Large intestine (tissue), 3 donors: ENCODE measurements at regions not wholly inside any gene's neighbourhood (a gene's known extent, or its start where the extent isn't known, plus 50 kb on each side); places are given as distances from the start of the nearest gene placed in this dataset.

Experiments
- DNase-seq, 2 donors: peaks; one replicate each; pipeline versions ENCODE4 v3.0.0 to v3.0.0-alpha.2; 2013
- H3K27ac ChIP-seq: one replicate; pipeline ENCODE4 v1.5.1; 2013; ENCODE audit warnings: low read length
- H3K27me3 ChIP-seq: 2 replicates; pipeline ENCODE4 v1.6.1; 2013; ENCODE audit warnings: low read length; ENCODE audit not compliant: control insufficient read depth, insufficient read depth
- H3K36me3 ChIP-seq: 2 replicates; pipeline ENCODE4 v1.6.1; 2013; ENCODE audit warnings: low read length; ENCODE audit not compliant: control insufficient read depth, insufficient read depth
- H3K4me1 ChIP-seq: one replicate; pipeline ENCODE4 v1.6.1; 2013; ENCODE audit warnings: low read length; ENCODE audit not compliant: control insufficient read depth, insufficient read depth
- H3K4me3 ChIP-seq: one replicate; pipeline ENCODE4 v1.5.1; 2013; ENCODE audit warnings: low read length
- H3K9me3 ChIP-seq: one replicate; pipeline ENCODE4 v1.6.1; 2013; ENCODE audit warnings: mild to moderate bottlenecking, low read depth, low read length, moderate library complexity; ENCODE audit not compliant: control insufficient read depth
- WGBS: methylation state at CpG from one replicate; pipeline ENCODE4 v1.1.5; 2013; ENCODE audit warnings: low lambda C conversion rate; ENCODE audit not compliant: insufficient coverage; 5-methylcytosine and 5-hydroxymethylcytosine counted together

DNA sequence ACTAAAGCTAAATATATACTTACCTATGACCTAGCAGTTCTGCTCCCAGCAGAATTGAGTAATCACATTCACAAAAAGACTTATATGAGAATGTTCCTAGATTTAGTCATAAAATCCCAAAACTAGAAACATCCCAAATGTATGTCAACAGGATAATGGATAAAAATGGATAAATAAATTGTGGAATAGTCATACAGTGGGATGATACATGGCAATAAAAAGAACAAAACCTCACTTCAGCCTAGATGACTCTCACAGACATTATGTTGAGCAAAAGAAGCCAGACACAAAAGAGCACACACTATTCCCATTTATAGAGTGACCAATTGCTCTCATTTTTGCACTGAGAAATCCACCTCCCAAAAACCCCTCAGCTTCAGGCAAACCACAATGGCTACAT is 352.4 kb upstream of the HTR2A start:
- Histone ChIP-seq H3K4me3 (no peak overlapping the region), H3K27ac (no peak overlapping the region), H3K9me3 (no peaks in the 10 kb centered on the region), H3K4me1 (no peaks in the 10 kb centered on the region), H3K36me3 (no peaks in the 10 kb centered on the region), H3K27me3 (no peaks in the 10 kb centered on the region)
- DNase-seq, result no peak

- H3K4me1 ChIP-seq, result no peaks in the 10 kb centered on the region
- no peaks in the 10 kb centered on the region for H3K9me3 ChIP-seq
- no peaks in the 10 kb centered on the region for H3K36me3 ChIP-seq
- no peaks in the 10 kb centered on the region for H3K27me3 ChIP-seq
- WGBS, result 64% methylated on average over 1 of the region's 7 CpGs
- H3K4me3 ChIP-seq, result no peak overlapping the region
- H3K27ac ChIP-seq, result no peak overlapping the region
- DNase-seq, result no peak
Measured at GRCh38 chr13:47241446-47241845, 344.6 kb upstream of the HTR2A start.

- no peak overlapping the region for H3K27ac ChIP-seq
- H3K4me1 ChIP-seq, result no peaks in the 10 kb centered on the region
- H3K27me3 ChIP-seq, result no peaks in the 10 kb centered on the region
- no peak for DNase-seq
- H3K9me3 ChIP-seq, result no peaks in the 10 kb centered on the region
- no peaks in the 10 kb centered on the region for H3K36me3 ChIP-seq
- no peak overlapping the region for H3K4me3 ChIP-seq
- no CpG with 5 or more reads among the region's 3 CpGs for WGBS
Measured at GRCh38 chr13:47239025-47239424, 342.2 kb upstream of the HTR2A start.

DNA sequence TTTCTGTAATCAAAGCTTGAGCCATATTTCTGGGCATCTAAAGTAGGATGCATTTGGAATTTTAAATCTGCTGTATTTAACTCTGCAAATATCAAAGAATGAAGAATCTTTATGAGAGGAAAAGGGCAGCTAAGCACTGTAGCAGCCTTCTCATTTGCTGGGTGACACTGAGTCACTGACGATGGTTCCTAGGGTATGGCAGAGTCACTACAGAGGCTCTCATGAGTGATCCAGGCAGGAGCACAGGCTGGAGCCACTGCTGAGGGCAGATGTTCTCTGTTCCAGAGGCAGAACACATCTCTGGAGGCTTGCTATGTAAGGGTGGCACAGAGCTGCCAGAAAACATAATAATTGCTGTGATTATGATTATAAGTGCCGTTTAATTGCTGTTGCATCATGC is 340.7 kb upstream of the HTR2A start:
- H3K9me3 ChIP-seq, result no peaks in the 10 kb centered on the region
- H3K4me1 ChIP-seq, result no peaks in the 10 kb centered on the region
- no peak overlapping the region for H3K4me3 ChIP-seq
- 67% methylated on average over 1 of the region's 2 CpGs for WGBS
- no peak for DNase-seq
- no peaks in the 10 kb centered on the region for H3K36me3 ChIP-seq
- no peak overlapping the region for H3K27ac ChIP-seq
- no peaks in the 10 kb centered on the region for H3K27me3 ChIP-seq

DNA sequence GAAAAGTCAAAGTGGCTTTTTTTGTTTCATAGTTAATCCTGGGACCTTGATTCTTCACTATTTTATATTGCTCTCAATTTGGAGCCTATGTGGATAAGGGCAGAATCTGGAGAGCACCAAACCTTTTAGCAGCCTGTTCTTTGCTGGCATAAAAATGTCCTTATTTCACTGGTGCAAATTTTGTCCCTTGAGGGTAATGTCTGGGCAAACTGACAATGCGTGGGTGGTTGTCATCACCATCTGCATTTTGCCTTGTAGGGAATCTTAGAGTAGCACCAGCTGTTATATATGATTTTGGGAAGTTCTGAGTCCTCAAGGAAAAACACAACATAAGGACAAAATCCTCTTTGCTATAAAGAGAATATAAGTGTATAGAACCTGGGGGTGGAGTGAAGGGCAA is 336.9 kb upstream of the HTR2A start:
- Histone ChIP-seq H3K36me3 (no peaks in the 10 kb centered on the region), H3K4me1 (no peaks in the 10 kb centered on the region), H3K4me3 (no peak overlapping the region), H3K27ac (no peak overlapping the region), H3K27me3 (no peaks in the 10 kb centered on the region), H3K9me3 (peaks cover 2% of the 10 kb centered on the region)
- no peak for DNase-seq
- WGBS, result no CpG with 5 or more reads among the region's 1 CpG

- no peak for DNase-seq
- no peaks in the 10 kb centered on the region for H3K36me3 ChIP-seq
- H3K4me1 ChIP-seq, result no peaks in the 10 kb centered on the region
- H3K4me3 ChIP-seq, result no peak overlapping the region
- peaks cover 2% of the 10 kb centered on the region for H3K9me3 ChIP-seq
- no peak overlapping the region for H3K27ac ChIP-seq
- no peaks in the 10 kb centered on the region for H3K27me3 ChIP-seq
- WGBS, result 100% methylated on average over 1 of the region's 4 CpGs
Measured at GRCh38 chr13:47232516-47232915, 335.7 kb upstream of the HTR2A start.

- 85% methylated on average over 2 of the region's 2 CpGs for WGBS
Measured at GRCh38 chr13:47230155-47230554, 333.3 kb upstream of the HTR2A start.

GRCh38 chr13:47226516-47226915 is 329.7 kb upstream of the HTR2A start:
- H3K4me1 ChIP-seq, result no peaks in the 10 kb centered on the region

More at GRCh38 chr13:47230155-47230554, 333.3 kb upstream of the HTR2A start:
- Histone ChIP-seq H3K27me3 (no peaks in the 10 kb centered on the region), H3K4me1 (no peaks in the 10 kb centered on the region), H3K9me3 (peaks cover 2% of the 10 kb centered on the region), H3K36me3 (no peaks in the 10 kb centered on the region), H3K27ac (no peak overlapping the region), H3K4me3 (no peak overlapping the region)
- no peak for DNase-seq

GRCh38 chr13:47220453-47221140 is 323.7 kb upstream of the HTR2A start:
- H3K4me1 ChIP-seq, result no peaks in the 10 kb centered on the region
- H3K4me3 ChIP-seq, result no peak overlapping the region
- H3K9me3 ChIP-seq, result no peaks in the 10 kb centered on the region
- WGBS, result 83% methylated on average over 1 of the region's 3 CpGs
- DNase-seq, result no peak
- no peaks in the 10 kb centered on the region for H3K27me3 ChIP-seq
- H3K27ac ChIP-seq, result no peak overlapping the region
- H3K36me3 ChIP-seq, result no peaks in the 10 kb centered on the region

More at GRCh38 chr13:47226516-47226915, 329.7 kb upstream of the HTR2A start:
- Histone ChIP-seq H3K4me3 (no peak overlapping the region), H3K27me3 (no peaks in the 10 kb centered on the region), H3K9me3 (peaks cover 2% of the 10 kb centered on the region), H3K27ac (no peak overlapping the region), H3K36me3 (no peaks in the 10 kb centered on the region)
- DNase-seq, result no peak

DNA sequence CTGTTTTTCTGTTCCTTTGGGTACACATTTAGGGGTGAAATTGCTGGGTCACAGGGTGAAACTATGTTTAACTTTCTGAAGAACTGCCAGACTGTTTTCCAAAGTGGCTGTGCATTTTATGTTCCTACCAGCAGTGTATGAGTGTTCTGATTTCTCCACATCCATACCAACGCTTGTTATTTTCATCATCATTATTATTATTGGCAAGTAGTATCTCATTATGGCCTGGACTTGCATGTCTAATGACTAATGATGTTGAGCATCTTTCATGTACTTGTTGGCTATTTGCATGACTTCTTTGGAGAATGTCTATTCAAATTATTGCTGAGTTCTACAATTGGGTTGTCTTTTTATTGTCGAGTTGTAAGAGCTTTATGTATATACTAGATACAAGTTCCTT is 321.8 kb upstream of the HTR2A start:
- WGBS, result 92% methylated on average over 2 of the region's 2 CpGs
- no peak for DNase-seq
- H3K27ac ChIP-seq, result no peak overlapping the region
- no peaks in the 10 kb centered on the region for H3K4me1 ChIP-seq
- no peaks in the 10 kb centered on the region for H3K36me3 ChIP-seq
- no peaks in the 10 kb centered on the region for H3K9me3 ChIP-seq
- no peaks in the 10 kb centered on the region for H3K27me3 ChIP-seq
- H3K4me3 ChIP-seq, result no peak overlapping the region

DNA sequence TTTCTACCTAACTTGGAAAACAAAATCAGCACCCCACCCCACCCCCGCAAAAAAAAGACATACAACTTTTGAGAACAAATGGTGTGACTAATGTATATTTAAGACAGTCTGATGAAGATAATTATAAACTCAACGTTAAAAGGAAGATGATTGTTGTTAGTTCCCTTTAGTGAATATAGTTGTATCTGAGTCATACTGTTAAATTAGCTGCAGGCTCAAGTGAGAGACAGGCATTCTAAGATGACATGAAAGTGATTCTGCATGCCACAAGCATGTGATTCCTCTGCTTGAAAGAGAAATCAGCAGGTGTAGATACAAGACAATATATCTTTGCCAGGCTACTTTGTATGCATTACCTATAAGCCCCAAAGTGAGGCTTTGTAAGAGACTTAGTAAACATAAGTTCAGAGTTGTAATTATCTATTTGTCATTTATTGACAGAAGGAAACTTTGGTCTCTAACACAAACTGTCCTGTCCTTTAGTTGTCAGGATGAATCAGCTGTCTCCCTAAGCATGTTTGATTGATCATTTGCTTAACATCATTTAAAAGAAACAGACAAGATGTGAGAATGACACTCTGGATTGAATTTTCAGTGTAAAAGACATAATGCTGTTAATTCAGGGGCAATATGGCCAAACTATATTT is 319.4 kb upstream of the HTR2A start:
- H3K36me3 ChIP-seq, result no peaks in the 10 kb centered on the region
- no peak for DNase-seq
- H3K27ac ChIP-seq, result no peak overlapping the region
- H3K4me3 ChIP-seq, result no peak overlapping the region
- WGBS, result 50% methylated on average over 1 of the region's 2 CpGs
- H3K9me3 ChIP-seq, result no peaks in the 10 kb centered on the region
- no peaks in the 10 kb centered on the region for H3K27me3 ChIP-seq
- H3K4me1 ChIP-seq, result no peaks in the 10 kb centered on the region
